ENCODE measurements at regions not wholly inside any gene's neighbourhood (a gene's known extent, or its start where the extent isn't known, plus 50 kb on each side); places are given as distances from the start of the nearest gene placed in this dataset.

- no peak for TF ChIP-seq EP300 (IDR thresholded peaks at IDR 0.05; ENCODE audit: borderline replicate concordance in 1 of 2, low read depth in 2 of 2, low read length in 2 of 2)
- no peak for TF ChIP-seq EGR1 (IDR thresholded peaks at IDR 0.05; ENCODE audit: borderline replicate concordance, low read depth, low read length)
- TF ChIP-seq TBP (IDR thresholded peaks at IDR 0.05; ENCODE audit: low read depth, low read length) = no peak
These were observed 79.9 kb upstream of the PLPPR5 start (continued) for GRCh38 chr1:99084562-99084961.
